C4-2B (cell line): ENCODE measurements at regions not wholly inside any gene's neighbourhood (a gene's known extent, or its start where the extent isn't known, plus 50 kb on each side); places are given as distances from the start of the nearest gene placed in this dataset.

ENCODE experiments used
- ZFX ChIP-seq: fragments of 450-650 bp; IDR thresholded peaks from 2 replicates; pipeline ENCODE4 v1.6.1; 2017
- TF ChIP-seq, protein P1 (sequence below): fragments of 450-650 bp; conservative IDR thresholded peaks from 2 replicates; pipeline ENCODE4 v1.5.1; 2017; ENCODE audit warnings: mild to moderate bottlenecking

DNA sequence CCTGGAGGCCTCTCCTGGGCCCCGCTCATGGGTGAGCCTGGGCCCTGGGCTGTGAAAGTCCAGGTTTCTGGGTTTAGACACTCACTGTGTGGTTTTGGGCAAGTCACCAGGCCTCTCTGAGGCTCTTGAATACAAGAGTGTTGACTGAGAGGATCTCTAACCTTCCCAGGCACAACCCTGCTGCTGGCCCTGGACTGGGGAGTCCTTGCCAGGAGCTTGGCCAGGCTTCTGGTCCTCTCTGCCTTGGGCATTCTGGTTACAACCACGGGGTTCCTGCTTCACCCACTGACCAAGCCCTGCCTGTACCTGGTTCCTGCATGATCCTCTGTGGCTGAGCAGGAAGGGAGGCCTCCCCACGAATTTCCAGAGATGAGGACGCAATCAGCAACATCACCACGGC, 63.6 kb upstream of the COL13A1 start:
- TF ChIP-seq, protein P1, sequence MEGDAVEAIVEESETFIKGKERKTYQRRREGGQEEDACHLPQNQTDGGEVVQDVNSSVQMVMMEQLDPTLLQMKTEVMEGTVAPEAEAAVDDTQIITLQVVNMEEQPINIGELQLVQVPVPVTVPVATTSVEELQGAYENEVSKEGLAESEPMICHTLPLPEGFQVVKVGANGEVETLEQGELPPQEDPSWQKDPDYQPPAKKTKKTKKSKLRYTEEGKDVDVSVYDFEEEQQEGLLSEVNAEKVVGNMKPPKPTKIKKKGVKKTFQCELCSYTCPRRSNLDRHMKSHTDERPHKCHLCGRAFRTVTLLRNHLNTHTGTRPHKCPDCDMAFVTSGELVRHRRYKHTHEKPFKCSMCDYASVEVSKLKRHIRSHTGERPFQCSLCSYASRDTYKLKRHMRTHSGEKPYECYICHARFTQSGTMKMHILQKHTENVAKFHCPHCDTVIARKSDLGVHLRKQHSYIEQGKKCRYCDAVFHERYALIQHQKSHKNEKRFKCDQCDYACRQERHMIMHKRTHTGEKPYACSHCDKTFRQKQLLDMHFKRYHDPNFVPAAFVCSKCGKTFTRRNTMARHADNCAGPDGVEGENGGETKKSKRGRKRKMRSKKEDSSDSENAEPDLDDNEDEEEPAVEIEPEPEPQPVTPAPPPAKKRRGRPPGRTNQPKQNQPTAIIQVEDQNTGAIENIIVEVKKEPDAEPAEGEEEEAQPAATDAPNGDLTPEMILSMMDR: no peak
- TF ChIP-seq ZFX: no peak
